ENCODE measurements at regions not wholly inside any gene's neighbourhood (a gene's known extent, or its start where the extent isn't known, plus 50 kb on each side); places are given as distances from the start of the nearest gene placed in this dataset.

DNA sequence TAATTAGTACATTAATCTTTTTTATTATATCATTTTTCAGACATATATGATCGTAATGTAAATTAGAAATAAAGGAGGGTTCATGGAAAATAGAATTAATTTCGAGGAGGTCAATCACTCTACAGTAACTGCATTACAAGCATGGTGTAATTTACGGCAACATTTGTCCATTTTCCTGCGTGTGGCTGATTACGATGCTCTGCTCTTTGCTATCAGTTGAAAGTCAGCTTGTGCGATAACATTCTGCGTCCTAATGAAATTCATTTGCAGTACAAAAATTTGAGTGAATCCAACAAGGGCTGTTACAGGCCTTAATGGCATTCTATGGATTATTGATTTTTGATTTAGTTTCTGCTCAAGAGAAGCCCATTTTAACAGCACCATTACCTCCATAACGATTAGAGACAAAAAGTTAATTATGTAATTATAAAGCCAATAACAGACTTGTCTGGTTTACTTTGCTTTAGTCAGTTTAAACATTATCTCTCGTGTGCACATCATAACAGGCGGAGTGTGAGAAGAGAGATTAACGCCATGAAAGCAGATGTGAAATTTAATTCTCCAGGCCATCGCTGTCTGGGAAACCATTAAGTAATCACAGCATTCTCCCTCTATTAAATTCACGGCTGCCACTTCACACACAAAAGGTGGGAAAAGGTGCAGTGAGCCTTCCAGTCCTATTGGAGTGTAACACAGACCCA lies 256.4 kb upstream of the IRX3 start:
- Histone ChIP-seq H4K20me1 (no peaks in the 10 kb centered on the region), H3K4me2 (no peak overlapping the region), H3K36me3 (no peaks in the 10 kb centered on the region), H3K9me3 (replicated peaks in 1 of 11) (no peaks in the 10 kb centered on the region), H3K4me1 (peaks cover 0 to 19% (median 11%) of the 10 kb centered on the region in 10 experiments; a peak in 14 of 20 replicates), H3K9ac (no peak overlapping the region), H3K4me3 (no peak overlapping the region), H3K27me3 (no peaks in the 10 kb centered on the region), H3K27ac (no peak overlapping the region)
- TF ChIP-seq Cebpa-rat (IDR thresholded peaks at IDR 0.05): no peak

- H3K4me2 ChIP-seq: no peak overlapping the region
- TF ChIP-seq Cebpa-rat (IDR thresholded peaks at IDR 0.05): 0 out of 22 replicates have a peak, but pooled peaks of 1 of the 11 experiments have one; percentile 6
- H3K4me1 ChIP-seq: peaks cover 0 to 20% (median 11%) of the 10 kb centered on the region in 10 experiments; a peak in 14 of 20 replicates
- no peaks in the 10 kb centered on the region for H4K20me1 ChIP-seq
- H3K36me3 ChIP-seq: no peaks in the 10 kb centered on the region
- H3K27me3 ChIP-seq: no peaks in the 10 kb centered on the region
- H3K4me3 ChIP-seq: no peak overlapping the region
- H3K27ac ChIP-seq: no peak overlapping the region
- no peak overlapping the region for H3K9ac ChIP-seq
- no peaks in the 10 kb centered on the region for H3K9me3 ChIP-seq (replicated peaks in 1 of 11)
Measured at GRCh38 chr16:54540525-54541180, 254.1 kb upstream of the IRX3 start.

DNA sequence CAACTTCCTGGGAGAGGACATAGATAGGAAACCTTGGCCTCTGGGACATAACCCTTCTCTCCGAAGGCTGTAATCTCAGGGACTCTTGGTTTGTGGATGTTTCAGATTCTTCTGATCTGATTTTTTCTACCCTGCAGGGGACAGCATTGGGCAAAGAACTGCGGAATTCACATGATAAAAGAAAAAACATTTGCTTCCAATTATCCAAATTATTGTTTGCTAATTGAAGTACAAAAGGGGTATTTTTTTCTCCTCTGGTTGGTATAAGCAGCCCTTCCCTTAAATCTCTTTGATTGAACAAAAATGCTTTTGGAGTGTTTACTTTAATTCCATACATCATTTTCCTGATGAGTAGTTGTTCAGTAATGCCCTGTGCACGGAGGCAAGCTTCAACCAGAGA lies 251.7 kb upstream of the IRX3 start:
- Histone ChIP-seq H3K27ac (no peak overlapping the region), H3K4me1 (peaks cover 0 to 20% (median 11%) of the 10 kb centered on the region in 10 experiments; a peak in 14 of 20 replicates), H3K4me2 (peak overlapping the region in 4 of 11 experiments; percentile 7 to 79 (median 61); a peak in 4 of 22 replicates), H3K27me3 (no peaks in the 10 kb centered on the region), H3K4me3 (no peak overlapping the region), H3K9me3 (replicated peaks in 1 of 11) (peaks cover 0 to 4% (median 2%) of the 10 kb centered on the region in 11 experiments; a peak in 15 of 22 replicates), H3K36me3 (no peaks in the 10 kb centered on the region), H4K20me1 (no peaks in the 10 kb centered on the region), H3K9ac (no peak overlapping the region)
- no peak for TF ChIP-seq Cebpa-rat (IDR thresholded peaks at IDR 0.05)

GRCh38 chr16:54533856-54534490 lies 247.4 kb upstream of the IRX3 start:
- H3K4me1 ChIP-seq: peaks cover 0 to 17% (median 4%) of the 10 kb centered on the region in 10 experiments; a peak in 14 of 20 replicates
- peaks cover 10 to 23% (median 17%) of the 10 kb centered on the region in 11 experiments; a peak in 20 of 22 replicates for H3K9me3 ChIP-seq (replicated peaks in 1 of 11)
- no peak overlapping the region for H3K4me2 ChIP-seq
- H3K27me3 ChIP-seq: no peaks in the 10 kb centered on the region
- TF ChIP-seq Cebpa-rat (IDR thresholded peaks at IDR 0.05): no peak
- no peak overlapping the region for H3K4me3 ChIP-seq
- no peak overlapping the region for H3K9ac ChIP-seq
- no peaks in the 10 kb centered on the region; a peak in 1 of 22 replicates for H3K36me3 ChIP-seq
- no peaks in the 10 kb centered on the region for H4K20me1 ChIP-seq
- no peak overlapping the region for H3K27ac ChIP-seq

DNA sequence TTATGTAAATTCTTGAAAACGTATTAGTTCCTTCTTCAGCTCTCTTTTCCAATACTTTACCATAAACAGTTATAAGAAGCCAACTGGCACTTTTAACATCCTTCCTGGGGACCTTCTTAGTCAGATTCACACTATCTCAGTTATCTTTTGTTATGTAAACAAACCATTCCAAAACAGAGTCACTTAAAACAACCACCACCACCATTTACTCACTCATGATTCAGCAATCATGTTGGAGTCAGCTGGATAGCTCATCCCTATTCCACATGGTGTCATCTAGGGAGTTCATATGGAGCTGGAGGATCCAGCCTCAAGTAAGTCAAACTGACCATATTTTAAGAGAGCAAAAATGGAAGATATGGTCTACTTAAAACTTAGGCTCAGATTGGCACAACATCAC lies 240.3 kb upstream of the IRX3 start:
- no peak overlapping the region for H3K27ac ChIP-seq
- no peaks in the 10 kb centered on the region for H3K27me3 ChIP-seq
- H3K9me3 ChIP-seq (replicated peaks in 1 of 11): peaks cover 24 to 49% (median 38%) of the 10 kb centered on the region in 11 experiments
- H4K20me1 ChIP-seq: no peaks in the 10 kb centered on the region
- H3K4me2 ChIP-seq: no peak overlapping the region
- no peak overlapping the region for H3K9ac ChIP-seq
- TF ChIP-seq Cebpa-rat (IDR thresholded peaks at IDR 0.05): no peak
- peaks cover 0 to 6% (median 0%) of the 10 kb centered on the region in 10 experiments; a peak in 3 of 20 replicates for H3K4me1 ChIP-seq
- no peak overlapping the region for H3K4me3 ChIP-seq
- 0 out of 22 replicates have a peak, but pooled peaks cover 0 to 4% (median 0%) of the 10 kb centered on the region in 11 experiments for H3K36me3 ChIP-seq

DNA sequence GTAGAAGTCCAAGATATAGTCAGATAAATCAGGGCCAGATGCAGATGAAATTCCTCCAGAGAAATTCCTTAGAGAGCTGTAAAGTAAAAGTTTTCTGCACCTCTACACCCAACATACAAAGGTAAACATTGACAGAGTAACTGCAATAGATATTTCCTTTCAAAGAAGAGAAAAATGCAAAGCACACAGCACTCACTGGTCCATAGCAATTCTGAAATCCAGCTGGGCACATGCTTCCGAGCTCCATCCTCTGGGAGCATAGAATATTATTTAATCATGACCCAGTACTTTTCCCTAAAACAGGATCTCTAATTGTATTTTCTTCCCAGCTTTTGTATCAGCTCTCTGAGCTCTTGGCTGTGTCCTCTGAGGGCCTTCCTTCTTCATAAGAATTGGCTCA lies 239.5 kb upstream of the IRX3 start:
- H3K27me3 ChIP-seq: no peaks in the 10 kb centered on the region
- TF ChIP-seq Cebpa-rat (IDR thresholded peaks at IDR 0.05): no peak
- H4K20me1 ChIP-seq: no peaks in the 10 kb centered on the region
- H3K4me2 ChIP-seq: no peak overlapping the region
- H3K4me3 ChIP-seq: no peak overlapping the region
- H3K9ac ChIP-seq: no peak overlapping the region
- H3K9me3 ChIP-seq (replicated peaks in 1 of 11): peaks cover 24 to 43% (median 34%) of the 10 kb centered on the region in 11 experiments
- H3K36me3 ChIP-seq: 0 out of 22 replicates have a peak, but pooled peaks cover 0 to 4% (median 0%) of the 10 kb centered on the region in 11 experiments
- H3K27ac ChIP-seq: no peak overlapping the region
- peaks cover 0 to 6% (median 0%) of the 10 kb centered on the region in 10 experiments; a peak in 3 of 20 replicates for H3K4me1 ChIP-seq

GRCh38 chr16:54525104-54525503 lies 238.5 kb upstream of the IRX3 start:
- H3K9me3 ChIP-seq (replicated peaks in 1 of 11): peaks cover 24 to 43% (median 33%) of the 10 kb centered on the region in 11 experiments
- no peak overlapping the region for H3K4me3 ChIP-seq
- no peak overlapping the region for H3K4me2 ChIP-seq
- no peak for TF ChIP-seq Cebpa-rat (IDR thresholded peaks at IDR 0.05)
- H3K4me1 ChIP-seq: no peaks in the 10 kb centered on the region
- no peak overlapping the region for H3K9ac ChIP-seq
- H3K27me3 ChIP-seq: no peaks in the 10 kb centered on the region
- H3K36me3 ChIP-seq: 0 out of 22 replicates have a peak, but pooled peaks cover 0 to 4% (median 0%) of the 10 kb centered on the region in 11 experiments
- no peak overlapping the region for H3K27ac ChIP-seq
- H4K20me1 ChIP-seq: no peaks in the 10 kb centered on the region

GRCh38 chr16:54522584-54522983 lies 236.0 kb upstream of the IRX3 start:
- H3K4me2 ChIP-seq: no peak overlapping the region
- no peaks in the 10 kb centered on the region for H4K20me1 ChIP-seq
- H3K27me3 ChIP-seq: no peaks in the 10 kb centered on the region
- TF ChIP-seq Cebpa-rat (IDR thresholded peaks at IDR 0.05): no peak
- H3K27ac ChIP-seq: no peak overlapping the region
- H3K9me3 ChIP-seq (replicated peaks in 1 of 11): peaks cover 24 to 39% (median 31%) of the 10 kb centered on the region in 11 experiments
- H3K4me3 ChIP-seq: no peak overlapping the region
- 0 out of 22 replicates have a peak, but pooled peaks cover 0 to 4% (median 0%) of the 10 kb centered on the region in 11 experiments for H3K36me3 ChIP-seq
- H3K9ac ChIP-seq: no peak overlapping the region
- no peaks in the 10 kb centered on the region for H3K4me1 ChIP-seq

- H3K27ac ChIP-seq: no peak overlapping the region
- no peaks in the 10 kb centered on the region for H3K4me1 ChIP-seq
- no peak overlapping the region for H3K9ac ChIP-seq
- H3K27me3 ChIP-seq: no peaks in the 10 kb centered on the region
- H3K9me3 ChIP-seq (replicated peaks in 1 of 11): peaks cover 13 to 32% (median 18%) of the 10 kb centered on the region in 11 experiments
- H4K20me1 ChIP-seq: no peaks in the 10 kb centered on the region
- TF ChIP-seq Cebpa-rat (IDR thresholded peaks at IDR 0.05): no peak
- no peak overlapping the region for H3K4me3 ChIP-seq
- H3K4me2 ChIP-seq: no peak overlapping the region
- 0 out of 22 replicates have a peak, but pooled peaks cover 0 to 2% (median 0%) of the 10 kb centered on the region in 11 experiments for H3K36me3 ChIP-seq
Measured at GRCh38 chr16:54521327-54521726, 234.7 kb upstream of the IRX3 start.
